Amygdala (tissue), 56 donors: ENCODE measurements at regions not wholly inside any gene's neighbourhood (a gene's known extent, or its start where the extent isn't known, plus 50 kb on each side); places are given as distances from the start of the nearest gene placed in this dataset.
A peak's percentile ranks its signal among the peaks of the same experiment; 100 is the strongest.

Experiments
- DNase-seq, 56 donors: peaks; one replicate each; lab custom pipeline; 2025; lab: John Stamatoyannopoulos, UW

DNA sequence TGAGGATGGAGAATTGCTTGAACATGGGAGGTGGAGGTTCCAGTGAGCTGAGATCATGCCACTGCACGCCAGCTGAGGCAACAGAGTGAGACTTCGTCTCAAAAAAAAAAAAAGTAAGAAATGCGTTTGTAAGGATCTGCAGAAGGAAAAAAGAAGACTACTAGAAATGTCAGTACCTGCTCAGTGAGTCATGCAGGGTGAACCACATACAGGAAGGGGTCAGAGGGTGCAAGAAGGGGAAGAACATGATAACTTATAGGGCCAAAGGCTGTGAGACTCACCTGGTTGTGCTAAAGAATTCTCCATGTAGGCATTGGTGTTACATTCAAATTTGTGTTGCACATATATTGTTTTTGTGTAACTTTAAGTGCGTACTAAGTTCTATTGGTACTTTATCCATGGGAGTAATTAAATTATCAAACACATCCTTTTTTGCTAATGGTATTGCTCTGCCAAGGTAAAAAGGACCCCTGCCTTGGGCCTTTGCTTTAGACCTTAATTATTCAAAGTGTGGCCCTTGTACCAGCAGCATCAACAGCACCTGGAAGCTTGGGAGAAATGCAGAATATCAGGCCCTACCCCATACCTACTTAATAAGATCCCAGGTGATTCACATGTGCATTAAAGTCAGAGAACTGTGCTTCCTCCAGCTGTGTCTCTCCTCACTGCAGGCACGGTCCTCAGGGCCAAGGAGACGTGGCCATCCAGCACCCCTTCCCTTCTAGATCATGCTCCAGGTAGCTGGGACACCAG lies 96.4 kb upstream of the PPP2R5A start:
- no peak for DNase-seq

DNA sequence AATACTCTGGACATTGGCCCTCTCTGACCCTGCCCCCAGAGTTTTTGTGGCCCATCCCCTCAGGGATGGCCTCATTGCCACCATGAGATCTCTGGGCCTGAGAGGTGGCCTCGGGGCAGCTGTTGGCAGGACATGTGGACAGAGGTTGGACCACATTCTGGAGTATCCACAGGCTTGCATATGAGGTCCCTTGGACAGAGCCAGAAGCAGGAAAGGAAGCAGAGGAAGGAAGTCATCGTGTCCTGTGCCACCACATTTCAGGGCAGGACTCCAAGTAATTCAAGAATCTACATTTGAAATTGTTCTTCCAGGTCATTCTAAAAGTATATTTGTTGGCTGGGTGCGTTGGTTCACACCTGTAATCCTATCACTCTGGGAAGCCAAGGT lies 95.9 kb upstream of the PPP2R5A start:
- no peak for DNase-seq

DNA sequence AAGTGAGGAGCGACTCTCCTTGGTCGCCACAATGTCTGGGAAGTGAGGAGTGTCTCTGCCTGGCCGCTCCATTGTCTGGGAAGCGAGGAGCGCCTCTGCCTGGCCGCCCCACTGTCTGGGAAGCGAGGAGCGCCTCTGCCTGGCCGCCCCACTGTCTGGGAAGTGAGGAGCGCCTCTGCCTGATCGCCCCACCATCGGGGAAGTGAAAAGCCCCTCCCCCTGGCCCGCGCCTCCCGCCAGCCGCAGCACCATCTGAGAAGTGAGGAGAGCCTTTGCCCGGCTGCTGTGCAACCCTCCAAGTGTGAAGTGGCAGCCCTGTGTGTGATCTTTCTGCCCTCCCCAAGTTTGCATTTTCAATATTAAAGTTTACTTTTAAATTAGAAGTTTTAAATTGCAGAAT lies 95.0 kb upstream of the PPP2R5A start:
- no peak for DNase-seq

DNA sequence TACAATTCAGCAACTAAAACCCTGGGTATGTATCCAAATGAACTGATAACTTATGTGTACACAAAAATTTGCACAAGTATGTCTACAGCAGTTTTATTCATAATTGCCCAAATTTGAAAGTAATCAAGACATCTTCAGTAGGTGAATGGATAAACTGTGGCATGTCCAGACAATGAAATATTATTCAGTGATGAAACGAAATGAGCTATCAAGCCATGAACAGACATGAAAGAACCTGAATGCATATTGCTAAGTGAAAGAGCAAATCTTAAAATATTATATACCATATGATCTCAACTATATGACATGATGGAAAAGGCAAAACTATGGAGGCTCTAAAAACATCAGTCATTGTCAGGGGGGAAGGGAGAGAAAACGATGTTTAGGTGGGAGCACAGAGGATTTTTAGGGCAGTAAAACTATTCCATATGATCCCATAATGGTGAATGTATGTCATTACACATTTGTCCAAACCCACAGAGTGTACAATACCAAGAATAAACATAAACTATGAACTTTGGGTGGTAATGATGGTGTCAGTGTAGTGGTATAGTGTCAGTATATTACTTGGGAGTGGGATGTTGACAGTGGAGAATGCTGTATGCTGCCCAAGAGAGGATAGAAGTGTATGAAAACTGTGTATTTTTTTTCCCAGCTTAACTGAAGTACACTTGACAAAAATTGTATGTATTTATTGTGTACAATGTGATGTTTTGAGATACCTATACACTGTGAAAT lies 92.8 kb upstream of the PPP2R5A start:
- DNase-seq = no peak

DNA sequence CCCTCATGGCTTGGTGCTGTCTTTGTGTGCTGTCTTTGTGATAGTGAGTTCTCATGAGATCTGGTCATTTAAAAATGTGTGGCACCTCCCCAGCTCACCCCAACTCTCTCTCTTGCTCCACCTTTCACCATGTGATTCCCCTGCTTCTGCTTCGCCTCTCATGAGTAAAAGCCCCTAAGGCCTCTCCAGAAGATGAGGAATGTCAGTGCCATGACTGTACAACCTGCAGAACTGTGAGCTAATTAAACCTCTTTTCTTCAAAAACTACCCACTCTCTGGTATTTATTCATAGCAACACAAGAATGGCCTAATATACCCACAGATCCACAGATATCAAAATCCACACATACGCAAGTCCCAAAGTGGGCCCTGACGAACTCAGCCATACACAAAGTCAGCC lies 88.9 kb upstream of the PPP2R5A start:
- DNase-seq = no peak

DNA sequence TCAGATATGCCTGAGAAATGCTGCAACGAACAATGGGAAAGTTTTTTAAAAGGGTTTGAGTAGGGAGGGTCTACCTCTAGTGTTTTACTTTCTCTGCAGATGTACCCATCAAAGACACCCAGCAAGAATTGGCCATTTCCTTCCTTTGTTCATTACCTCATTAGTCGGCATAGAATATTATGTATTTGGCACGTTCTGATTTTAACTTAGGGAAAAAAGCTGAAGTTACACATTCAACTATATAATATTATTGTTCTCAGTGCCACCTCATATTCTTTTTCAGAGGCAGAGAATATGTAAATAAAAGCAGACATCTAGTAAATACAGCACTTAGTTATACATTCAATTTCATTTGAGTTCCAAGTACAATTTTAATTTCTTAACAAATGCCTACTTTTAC lies 83.7 kb upstream of the PPP2R5A start:
- no peak for DNase-seq

DNA sequence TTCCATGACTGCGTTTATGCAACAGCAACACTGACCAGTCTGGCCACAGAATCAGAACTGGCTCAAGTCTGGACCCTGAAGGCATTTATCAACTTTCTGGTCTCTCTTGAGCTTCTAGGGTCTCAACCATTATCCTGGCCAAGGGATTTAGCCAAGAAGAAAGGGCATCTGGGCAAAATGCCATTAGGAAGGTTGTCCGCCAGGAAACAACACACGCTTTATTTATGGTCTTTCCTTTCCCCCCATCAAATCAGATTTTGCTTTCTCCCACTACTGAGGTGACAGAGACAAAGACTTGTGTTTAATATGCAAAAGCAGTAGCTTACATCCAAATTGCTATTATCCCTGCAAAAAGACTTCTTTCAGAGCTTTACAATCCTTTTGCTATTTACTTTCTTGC lies 81.6 kb upstream of the PPP2R5A start:
- DNase-seq = peak in 14 of 56 donors; percentile 7 to 47 (median 17)

DNA sequence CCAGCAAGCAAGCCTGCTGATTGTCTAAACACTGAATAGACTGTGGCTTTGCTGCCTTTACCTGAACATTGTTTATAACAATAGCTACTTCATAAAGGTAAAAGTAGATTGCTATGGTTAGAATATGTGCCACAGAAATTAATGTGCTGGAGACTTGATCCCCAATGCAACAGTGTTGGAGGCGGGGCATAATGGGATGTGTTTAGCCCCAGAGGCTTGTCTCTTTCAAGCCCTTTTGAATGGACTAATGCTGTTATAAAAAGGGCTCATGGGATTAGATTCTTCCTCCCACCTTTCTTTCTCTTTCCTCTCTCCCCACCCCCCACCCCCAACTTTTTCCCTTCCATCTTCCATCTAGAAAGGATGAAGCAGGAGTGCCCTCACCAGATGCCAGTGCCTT lies 80.2 kb upstream of the PPP2R5A start:
- DNase-seq = no peak

DNA sequence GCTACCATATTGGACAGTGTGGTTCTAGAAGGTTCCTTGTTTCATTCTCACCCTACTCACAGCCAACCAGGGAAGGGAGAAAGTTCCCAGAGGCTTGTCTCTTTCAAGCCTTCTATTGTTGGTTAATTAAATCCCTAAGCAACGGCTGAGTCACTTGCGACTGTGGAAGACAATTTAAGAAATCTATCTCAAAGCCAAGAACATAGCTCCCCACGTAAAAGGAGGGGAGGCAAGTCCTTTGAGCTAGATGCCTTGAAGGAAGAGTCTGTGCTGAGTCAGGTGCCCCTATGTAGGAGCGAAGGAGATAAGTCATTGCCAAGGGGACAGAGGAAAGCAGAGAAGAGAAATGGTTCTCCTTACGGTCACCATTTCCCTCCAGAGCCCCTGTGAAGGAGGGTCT lies 79.4 kb upstream of the PPP2R5A start:
- DNase-seq = peak in 12 of 56 donors; percentile 7 to 39 (median 18)

DNA sequence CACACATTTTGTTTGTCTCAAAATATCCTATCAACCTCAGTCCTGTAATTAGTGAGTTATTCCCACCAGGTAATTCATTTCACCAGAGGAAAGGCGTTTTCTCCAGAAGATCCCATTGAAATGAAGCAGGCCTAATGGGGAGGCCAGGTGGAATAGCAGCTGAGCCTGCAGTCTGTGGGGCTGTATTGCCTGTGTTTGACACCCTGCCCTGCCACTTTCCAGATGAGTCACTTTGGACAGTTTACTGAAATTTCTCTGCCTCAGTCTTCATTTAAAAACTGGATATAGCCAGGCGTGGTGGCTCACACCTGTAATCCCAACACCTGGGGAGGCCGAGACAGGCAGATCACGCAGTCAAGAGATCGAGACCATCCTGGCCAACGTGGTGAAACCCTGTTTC lies 78.1 kb upstream of the PPP2R5A start:
- no peak for DNase-seq

DNA sequence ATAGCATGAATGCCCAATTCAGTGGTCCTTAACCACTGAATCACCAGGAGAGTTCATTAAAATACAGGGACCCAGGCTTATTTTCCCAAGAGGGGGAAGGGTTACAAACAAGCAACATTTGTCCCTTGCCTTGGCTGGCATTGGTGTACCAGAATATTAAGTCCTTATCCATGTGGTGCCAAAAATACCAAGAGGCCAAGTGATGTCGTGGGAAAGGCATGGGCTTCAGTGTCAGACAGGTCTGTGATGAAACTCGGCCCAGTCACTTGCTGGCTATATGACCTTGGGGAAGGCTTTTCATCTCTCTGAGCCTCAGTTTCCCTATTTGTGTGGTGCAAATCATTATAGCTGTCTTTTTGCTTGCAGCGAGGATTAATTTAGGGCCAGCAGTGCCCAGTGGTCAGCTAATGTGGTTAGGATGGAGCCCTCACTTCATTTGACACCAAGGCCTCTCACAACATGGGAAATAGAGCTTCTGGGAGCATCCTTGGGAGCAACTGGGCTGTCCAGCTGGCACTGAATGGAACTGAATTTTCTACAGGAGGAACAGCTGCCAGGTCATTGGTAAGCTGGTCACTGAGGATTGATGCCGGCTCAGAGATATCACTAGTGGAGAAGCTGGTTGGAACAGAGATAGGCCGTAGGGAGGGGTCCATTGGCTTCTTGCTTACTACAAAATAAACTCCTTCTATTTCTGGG lies 77.2 kb upstream of the PPP2R5A start:
- DNase-seq = peak in 8 of 56 donors; percentile 5 to 33 (median 8)

DNA sequence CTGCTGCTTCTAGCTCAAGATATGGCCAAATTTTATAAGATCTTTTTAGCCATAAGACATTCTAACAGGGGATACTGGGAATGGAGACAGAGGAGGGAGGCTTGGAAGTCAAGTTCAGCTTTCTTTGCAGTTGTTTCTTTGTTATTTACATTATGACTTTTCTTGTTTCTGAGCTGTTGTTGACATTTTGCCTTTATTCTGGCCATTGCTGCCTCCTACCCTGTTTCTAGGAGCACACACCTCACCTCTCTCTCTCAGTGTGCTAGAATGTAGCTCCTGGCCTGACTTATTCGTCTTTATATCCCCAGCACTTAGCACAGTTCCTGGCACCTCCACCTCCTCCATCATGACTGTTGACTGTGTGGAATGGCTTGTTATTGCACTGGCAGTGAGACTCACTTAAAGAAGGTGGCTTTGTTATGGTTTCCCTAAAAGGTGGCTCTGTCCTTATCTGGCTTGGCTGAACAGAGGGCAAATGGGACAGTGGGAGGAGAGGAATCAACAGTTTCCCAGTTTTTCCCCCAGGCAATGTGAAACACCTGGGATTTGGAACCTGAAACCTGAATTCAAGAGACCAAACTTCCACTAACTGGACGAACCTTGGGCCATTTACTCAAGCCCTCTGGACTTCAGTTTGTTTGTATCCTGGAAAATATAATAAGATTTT lies 76.1 kb upstream of the PPP2R5A start:
- no peak for DNase-seq

DNA sequence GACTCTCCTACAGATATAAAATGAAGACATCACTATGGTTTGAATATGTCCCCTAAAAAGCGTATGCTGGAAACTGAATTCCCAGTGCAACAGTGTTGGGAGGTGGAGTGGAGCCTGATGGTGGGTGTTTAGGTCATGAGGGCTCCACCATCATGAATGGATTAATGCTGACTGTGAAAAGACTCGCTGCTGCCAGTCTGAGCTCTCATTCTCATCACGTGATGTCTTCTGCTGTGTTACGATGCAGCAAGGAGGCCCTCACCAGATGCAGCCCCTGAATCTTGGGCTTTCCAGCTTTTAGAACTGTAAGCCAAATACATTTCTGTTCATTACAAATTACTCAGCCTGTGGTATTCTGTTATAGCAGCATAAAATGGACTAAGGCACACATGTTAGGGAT lies 73.8 kb upstream of the PPP2R5A start:
- no peak for DNase-seq

DNA sequence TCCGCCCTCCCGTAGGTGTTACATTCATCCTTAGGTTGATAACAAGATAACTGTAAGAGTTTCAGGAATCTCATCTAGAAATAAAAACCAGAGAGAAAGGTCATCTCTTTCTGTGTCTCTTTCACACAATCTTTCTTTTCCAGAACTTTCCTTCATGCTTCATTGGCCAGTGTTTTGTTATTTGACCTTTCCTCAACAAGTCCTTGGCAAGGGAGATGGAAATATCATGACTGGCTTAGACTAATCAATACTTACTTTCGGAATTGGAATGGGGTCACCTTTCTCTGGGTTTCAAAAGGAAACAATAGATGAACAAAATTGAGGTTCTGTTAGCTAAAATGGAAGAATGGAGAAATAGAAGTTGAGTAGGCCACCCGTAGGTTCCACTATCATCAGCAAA lies 72.9 kb upstream of the PPP2R5A start:
- no peak for DNase-seq

DNA sequence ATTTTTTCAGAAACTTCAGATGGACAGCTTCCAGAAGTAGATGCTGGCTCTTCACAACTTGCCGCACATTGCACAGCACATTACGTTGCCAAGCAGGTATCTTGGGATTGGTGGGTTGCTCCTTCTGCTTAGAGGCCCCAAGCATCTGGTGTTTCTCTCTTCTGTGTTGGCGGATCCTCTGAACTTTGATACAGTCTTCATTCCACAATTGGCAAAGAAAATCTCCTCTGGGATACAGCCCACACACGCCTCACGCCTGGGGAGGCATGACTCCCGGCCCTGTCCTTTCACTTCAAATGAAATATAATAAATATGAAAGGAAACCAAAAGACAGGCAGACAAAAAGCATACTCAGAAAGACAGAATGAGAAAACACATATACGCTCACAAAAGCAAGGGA lies 72.3 kb upstream of the PPP2R5A start:
- DNase-seq = no peak

DNA sequence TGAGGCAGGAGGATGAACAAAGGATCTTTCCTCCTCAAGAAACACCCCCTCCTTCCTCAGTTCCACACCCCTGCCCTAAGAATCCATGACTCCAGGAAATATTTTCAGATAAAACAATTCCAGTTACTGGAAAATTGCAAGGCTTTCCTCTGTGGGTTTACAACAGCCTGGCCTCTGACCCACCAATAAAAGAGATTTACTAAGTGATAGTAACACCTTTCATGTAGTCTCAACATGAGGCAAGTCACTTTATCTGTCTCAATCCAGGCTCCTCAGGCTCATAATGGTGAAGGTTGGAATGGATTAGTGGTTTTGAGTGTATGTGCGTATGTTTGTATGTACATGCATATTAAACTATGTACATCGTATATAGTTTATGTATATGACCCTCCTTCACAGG lies 71.4 kb upstream of the PPP2R5A start:
- no peak for DNase-seq

DNA sequence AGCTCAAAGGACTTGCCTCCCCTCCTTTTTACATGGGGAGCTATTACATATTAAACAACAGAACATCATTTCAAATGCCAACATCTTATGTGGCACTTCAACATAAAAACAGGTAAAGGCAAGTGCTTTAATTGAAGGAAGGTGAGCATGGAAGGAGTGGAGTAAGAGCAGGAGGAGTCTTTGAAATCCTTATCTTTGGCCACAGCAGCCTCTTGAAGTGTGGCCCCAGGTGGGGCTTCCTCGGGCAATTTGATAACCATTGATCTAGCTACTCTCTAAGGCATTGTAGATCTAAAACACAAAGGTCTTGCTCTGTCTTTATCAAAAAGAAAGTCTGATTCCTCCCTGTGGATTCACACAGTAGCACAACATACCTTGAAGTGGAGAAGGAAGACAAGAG lies 70.9 kb upstream of the PPP2R5A start:
- no peak for DNase-seq

DNA sequence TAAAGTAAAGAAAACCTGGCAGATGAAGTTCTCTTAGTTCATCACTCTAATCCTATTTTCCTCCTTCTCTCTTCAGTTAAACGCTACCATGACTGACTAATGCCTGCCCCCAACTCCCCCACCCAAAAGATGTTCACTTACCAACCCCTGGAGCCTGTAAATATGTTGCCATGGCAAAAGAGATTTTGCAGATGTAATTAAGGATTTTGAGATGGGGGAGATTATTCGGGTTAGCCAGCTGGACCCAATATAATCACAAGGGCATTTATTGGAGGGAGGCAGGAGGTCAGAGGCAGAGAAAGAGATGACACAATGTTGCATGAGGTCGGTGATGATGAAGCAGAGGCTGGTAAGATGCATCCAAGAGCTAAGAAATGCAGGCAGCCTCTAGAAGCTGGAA lies 69.3 kb upstream of the PPP2R5A start:
- no peak for DNase-seq

DNA sequence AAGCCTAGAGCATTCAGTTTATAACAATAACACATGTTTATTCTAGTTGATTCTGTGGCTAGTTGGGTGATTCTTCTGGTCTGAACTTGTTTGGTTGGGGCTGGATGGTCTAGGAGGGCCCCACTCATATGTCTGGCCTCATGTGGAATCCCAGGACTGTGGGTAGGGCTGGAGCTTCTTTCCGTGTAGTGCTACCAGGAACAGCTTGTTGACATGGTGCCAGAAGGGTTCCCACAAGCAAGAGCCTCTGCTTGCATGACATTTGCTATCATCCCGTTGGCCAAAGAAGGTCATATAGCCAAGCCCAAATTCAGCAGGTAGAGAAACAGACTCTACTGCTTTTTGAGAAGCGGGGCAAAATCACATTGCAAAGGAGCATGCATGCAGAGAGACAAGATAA lies 67.6 kb upstream of the PPP2R5A start:
- DNase-seq = no peak

DNA sequence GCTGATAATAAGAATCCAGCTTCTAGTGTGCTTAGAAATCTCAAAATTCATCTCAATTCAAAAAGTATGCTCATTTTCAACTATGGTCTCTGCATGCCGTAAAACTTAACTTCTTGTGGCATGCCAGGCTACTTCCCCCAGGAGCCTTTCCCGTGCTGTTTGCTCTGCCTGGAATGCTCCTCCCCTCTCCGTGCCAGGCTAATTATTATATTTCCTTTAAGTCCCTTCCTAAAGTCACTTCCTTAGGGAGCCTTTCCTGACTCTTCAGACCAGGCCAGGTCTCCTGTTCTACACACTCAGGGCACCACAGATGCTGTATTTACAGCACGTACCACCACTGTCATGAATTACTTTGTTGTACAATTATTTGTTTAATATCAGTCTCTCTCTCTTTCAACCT lies 67.1 kb upstream of the PPP2R5A start:
- DNase-seq = no peak

DNA sequence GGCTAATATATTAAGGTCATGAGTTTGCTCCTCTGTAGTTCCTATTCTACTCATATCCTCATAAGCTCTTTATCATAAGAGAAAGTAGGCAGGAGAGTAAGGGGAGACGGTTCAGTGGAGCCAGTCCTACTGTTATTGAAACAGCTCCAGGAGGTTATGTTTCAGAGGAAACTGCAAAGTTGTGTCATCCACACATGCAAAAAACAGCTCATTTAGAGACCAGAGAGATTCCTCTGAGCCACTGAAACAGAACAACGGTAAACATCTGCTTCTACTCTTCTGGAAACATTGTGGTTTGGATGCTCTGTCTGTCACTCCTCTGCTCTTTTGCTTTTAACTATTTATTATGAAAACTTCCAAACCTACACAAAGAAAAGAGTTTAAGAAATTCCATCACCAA lies 66.3 kb upstream of the PPP2R5A start:
- no peak for DNase-seq
